ENCODE measurements at regions not wholly inside any gene's neighbourhood (a gene's known extent, or its start where the extent isn't known, plus 50 kb on each side); places are given as distances from the start of the nearest gene placed in this dataset.

- DNase-seq, result no peak
Measured at GRCh38 chr1:50292276-50292675, 131.0 kb downstream of the DMRTA2 start.

GRCh38 chr1:50289495-50289894 lies 133.7 kb downstream of the DMRTA2 start:
- DNase-seq, result no peak

GRCh38 chr1:50285994-50286393 lies 137.2 kb downstream of the DMRTA2 start:
- no peak for DNase-seq

GRCh38 chr1:50279622-50280330 lies 143.5 kb downstream of the DMRTA2 start:
- DNase-seq, result no peak

GRCh38 chr1:50278961-50279360 lies 144.3 kb downstream of the DMRTA2 start:
- DNase-seq, result no peak

GRCh38 chr1:50278410-50278809 lies 144.8 kb downstream of the DMRTA2 start:
- no peak for DNase-seq

GRCh38 chr1:50275566-50275965 lies 147.7 kb downstream of the DMRTA2 start:
- DNase-seq, result no peak

- no peak for DNase-seq
Measured at GRCh38 chr1:50272912-50273311, 150.3 kb downstream of the DMRTA2 start.

GRCh38 chr1:50271968-50272578 lies 151.2 kb downstream of the DMRTA2 start:
- no peak for DNase-seq

GRCh38 chr1:50271337-50271736 lies 151.9 kb downstream of the DMRTA2 start:
- DNase-seq, result no peak

- DNase-seq, result no peak
Measured at GRCh38 chr1:50270926-50271325, 152.3 kb downstream of the DMRTA2 start.

- DNase-seq, result no peak
Measured at GRCh38 chr1:50268049-50268448, 155.2 kb downstream of the DMRTA2 start.

- DNase-seq, result no peak
Measured at GRCh38 chr1:50266509-50266908, 156.7 kb downstream of the DMRTA2 start.

- no peak for DNase-seq
Measured at GRCh38 chr1:50265790-50266314, 157.1 kb downstream of the ELAVL4 start.

GRCh38 chr1:50264590-50264989 lies 155.9 kb downstream of the ELAVL4 start:
- no peak for DNase-seq

GRCh38 chr1:50262436-50262835 lies 153.7 kb downstream of the ELAVL4 start:
- DNase-seq, result no peak

GRCh38 chr1:50261951-50262350 lies 153.2 kb downstream of the ELAVL4 start:
- no peak for DNase-seq

- no peak for DNase-seq
Measured at GRCh38 chr1:50257940-50258685, 149.4 kb downstream of the ELAVL4 start.

- no peak for DNase-seq
Measured at GRCh38 chr1:50257029-50257428, 148.3 kb downstream of the ELAVL4 start.

All from activated T-cell treated with anti-CD3 and anti-CD28 coated beads for 4 hours (primary cell).